SK-N-SH treated with all-trans-retinoic acid at 6 μM for 48 hours (cell line): ENCODE measurements at regions not wholly inside any gene's neighbourhood (a gene's known extent, or its start where the extent isn't known, plus 50 kb on each side); places are given as distances from the start of the nearest gene placed in this dataset.

Experiments
- ARNTL ChIP-seq: fragments of 450-650 bp; formaldehyde crosslinking; IDR thresholded peaks from 2 replicates; pipeline ENCODE4 v1.5.0; 2020; ENCODE audit warnings: low read depth, mild to moderate bottlenecking, moderate library complexity, borderline replicate concordance
- CREB5 ChIP-seq: fragments of 250-450 bp; sonication (Bioruptor Pico); IDR thresholded peaks from 2 replicates; pipeline ENCODE4 v1.5.1; 2020; ENCODE audit warnings: low read depth, mild to moderate bottlenecking, moderate library complexity
- GLIS3 ChIP-seq: fragments of 250-450 bp; sonication (Bioruptor Pico); IDR thresholded peaks from 2 replicates; pipeline ENCODE4 v1.5.0; 2020; ENCODE audit warnings: mild to moderate bottlenecking, moderate library complexity
- PPARA ChIP-seq: fragments of 250-450 bp; sonication (Bioruptor Pico); IDR thresholded peaks from 2 replicates; pipeline ENCODE4 v1.5.0; 2020; ENCODE audit warnings: mild to moderate bottlenecking, borderline replicate concordance
- RARB ChIP-seq: fragments of 250-450 bp; sonication (Bioruptor Pico); IDR thresholded peaks from 2 replicates; pipeline ENCODE4 v1.8.0; 2021; ENCODE audit warnings: mild to moderate bottlenecking, moderate library complexity
- TCF4 ChIP-seq: fragments of 250-450 bp; sonication (Bioruptor Pico); IDR thresholded peaks from 2 replicates; pipeline ENCODE4 v1.8.0; 2021; ENCODE audit warnings: mild to moderate bottlenecking, moderate library complexity, borderline replicate concordance
- TSHZ2 ChIP-seq: fragments of 250-450 bp; sonication (Bioruptor Pico); IDR thresholded peaks from 2 replicates; pipeline ENCODE4 v1.5.0; 2020; ENCODE audit warnings: mild to moderate bottlenecking, moderate library complexity
- ZNF565 ChIP-seq: fragments of 450-650 bp; formaldehyde crosslinking; conservative IDR thresholded peaks from 2 replicates; pipeline ENCODE4 v1.5.0; 2020; ENCODE audit warnings: low read depth, mild to moderate bottlenecking, moderate library complexity
- ZNF70 ChIP-seq: fragments of 450-650 bp; formaldehyde crosslinking; IDR thresholded peaks from 2 replicates; pipeline ENCODE4 v1.5.0; 2020; ENCODE audit warnings: mild to moderate bottlenecking, moderate library complexity

- TF ChIP-seq ZNF70 (no peak), PPARA (CRISPR knock-in tag) (no peak), CREB5 (no peak), ZNF565 (CRISPR knock-in tag) (no peak), TSHZ2 (CRISPR knock-in tag) (no peak), ARNTL (CRISPR knock-in tag) (no peak), RARB (no peak), GLIS3 (CRISPR knock-in tag) (no peak), TCF4 (no peak)
Measured at GRCh38 chr13:21946964-21947363, 276.1 kb downstream of the FGF9 start.
